NB4 (cell line): ENCODE measurements at regions not wholly inside any gene's neighbourhood (a gene's known extent, or its start where the extent isn't known, plus 50 kb on each side); places are given as distances from the start of the nearest gene placed in this dataset.

Experiments
- CTCF ChIP-seq: IDR thresholded peaks from one replicate; pipeline ENCODE4 v1.5.1; 2012; ENCODE audit warnings: low read depth, low read length
- POLR2A ChIP-seq: IDR thresholded peaks from 2 replicates; pipeline ENCODE4 v1.6.1; 2011; ENCODE audit warnings: mild to moderate bottlenecking; ENCODE audit not compliant: insufficient read length; ENCODE audit errors: extremely low read depth
- TF ChIP-seq, protein P1 (sequence below): IDR thresholded peaks from 2 replicates; pipeline ENCODE4 v1.6.1; 2011; ENCODE audit warnings: low read depth, low read length

GRCh38 chr4:142961866-142962265, 115.8 kb upstream of the INPP4B start:
- TF ChIP-seq POLR2A, result no peak
- TF ChIP-seq, protein P1, sequence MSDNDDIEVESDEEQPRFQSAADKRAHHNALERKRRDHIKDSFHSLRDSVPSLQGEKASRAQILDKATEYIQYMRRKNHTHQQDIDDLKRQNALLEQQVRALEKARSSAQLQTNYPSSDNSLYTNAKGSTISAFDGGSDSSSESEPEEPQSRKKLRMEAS, result peak; percentile 74
- TF ChIP-seq CTCF, result no peak
